ENCODE measurements at regions not wholly inside any gene's neighbourhood (a gene's known extent, or its start where the extent isn't known, plus 50 kb on each side); places are given as distances from the start of the nearest gene placed in this dataset.

GRCh38 chr13:22589880-22590279 is 590.9 kb upstream of the SGCG start (continued):
- no peak for TF ChIP-seq REST (IDR thresholded peaks at IDR 0.05; ENCODE audit: unreplicated experiment)
- no peak for TF ChIP-seq EZH2phosphoT487 (IDR thresholded peaks at IDR 0.05; ENCODE audit: unreplicated experiment)

DNA sequence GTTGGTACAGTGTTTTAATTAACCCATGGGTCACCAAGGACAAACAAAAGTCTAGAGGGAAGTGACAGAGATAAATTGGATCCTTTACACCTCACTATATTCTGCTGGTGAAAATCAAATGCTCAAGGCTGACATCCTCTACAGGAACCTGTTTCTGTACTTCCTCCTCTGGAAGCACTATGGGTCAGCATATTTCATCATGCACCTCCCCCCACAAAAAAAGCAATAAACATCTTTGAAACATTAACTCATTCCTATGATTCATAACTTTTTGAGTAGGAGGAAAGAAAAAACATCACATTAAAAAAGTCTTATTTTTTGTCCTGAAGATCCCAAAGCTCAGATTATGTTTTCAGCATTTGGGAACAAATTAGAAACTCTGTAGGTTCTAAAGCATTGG is 588.3 kb upstream of the SGCG start:
- no peak overlapping the region for H3K27ac Mint-ChIP-seq
- peaks cover 7% of the 10 kb centered on the region; the same call in 1 of the 2 replicates for H3K9me2 ChIP-seq (ENCODE audit: insufficient read depth)
- H3K4me3 Mint-ChIP-seq: no peak overlapping the region
- no peaks in the 10 kb centered on the region for H3K4me1 ChIP-seq (ENCODE audit: insufficient read depth)
- H3K4me1 Mint-ChIP-seq: no peaks in the 10 kb centered on the region
- no peak for ATAC-seq
- no peak for DNase-seq (ENCODE audit: low spot score)
- H3K27ac ChIP-seq (ENCODE audit: low read depth): no peak overlapping the region
- no peaks in the 10 kb centered on the region for H3K27me3 ChIP-seq (ENCODE audit: insufficient read depth)
- no peaks in the 10 kb centered on the region for H3K36me3 Mint-ChIP-seq (ENCODE audit: low read depth)
- no peak overlapping the region for H3K4me3 ChIP-seq
- no peak overlapping the region for H2AFZ ChIP-seq
- H4K20me1 ChIP-seq (replicated peaks; ENCODE audit: insufficient read depth): no peaks in the 10 kb centered on the region
- no peaks in the 10 kb centered on the region for H3K9me3 Mint-ChIP-seq
- no peaks in the 10 kb centered on the region for H3K36me3 ChIP-seq (ENCODE audit: insufficient read depth)
- no peaks in the 10 kb centered on the region for H3K27me3 Mint-ChIP-seq (ENCODE audit: insufficient read depth, low read depth, poor library complexity)
- no peaks in the 10 kb centered on the region for H3F3A ChIP-seq (replicated peaks; ENCODE audit: low read depth)
- no peak overlapping the region for H3K4me2 ChIP-seq
- H3K79me2 ChIP-seq (replicated peaks; ENCODE audit: insufficient read depth): no peaks in the 10 kb centered on the region
- no peak for TF ChIP-seq NANOG (IDR thresholded peaks at IDR 0.05; ENCODE audit: borderline replicate concordance)
- TF ChIP-seq STAT1 (IDR thresholded peaks at IDR 0.05; ENCODE audit: unreplicated experiment): no peak
- TF ChIP-seq JUNB (IDR thresholded peaks at IDR 0.05; ENCODE audit: unreplicated experiment): no peak
- TF ChIP-seq ZNF462 (CRISPR knock-in tag; IDR thresholded peaks at IDR 0.05): no peak
- no peak for TF ChIP-seq ZNF114 (CRISPR knock-in tag; IDR thresholded peaks at IDR 0.05)
- no peak for TF ChIP-seq EZH2phosphoT487 (IDR thresholded peaks at IDR 0.05; ENCODE audit: unreplicated experiment)
- TF ChIP-seq REST (IDR thresholded peaks at IDR 0.05; ENCODE audit: unreplicated experiment): no peak
- no peak for TF ChIP-seq EZH2 (IDR thresholded peaks at IDR 0.05; ENCODE audit: low read depth, unreplicated experiment)
- no peak for TF ChIP-seq POLR2AphosphoS5 (IDR thresholded peaks at IDR 0.05; ENCODE audit: low read depth)
- TF ChIP-seq, protein P1, sequence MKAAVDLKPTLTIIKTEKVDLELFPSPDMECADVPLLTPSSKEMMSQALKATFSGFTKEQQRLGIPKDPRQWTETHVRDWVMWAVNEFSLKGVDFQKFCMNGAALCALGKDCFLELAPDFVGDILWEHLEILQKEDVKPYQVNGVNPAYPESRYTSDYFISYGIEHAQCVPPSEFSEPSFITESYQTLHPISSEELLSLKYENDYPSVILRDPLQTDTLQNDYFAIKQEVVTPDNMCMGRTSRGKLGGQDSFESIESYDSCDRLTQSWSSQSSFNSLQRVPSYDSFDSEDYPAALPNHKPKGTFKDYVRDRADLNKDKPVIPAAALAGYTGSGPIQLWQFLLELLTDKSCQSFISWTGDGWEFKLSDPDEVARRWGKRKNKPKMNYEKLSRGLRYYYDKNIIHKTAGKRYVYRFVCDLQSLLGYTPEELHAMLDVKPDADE (IDR thresholded peaks at IDR 0.05): no peak

Measured in GM23338 (cell line).